GM10248 (cell line): ENCODE measurements at regions not wholly inside any gene's neighbourhood (a gene's known extent, or its start where the extent isn't known, plus 50 kb on each side); places are given as distances from the start of the nearest gene placed in this dataset.

Experiments
- CTCF ChIA-PET: fragments of 300-600 bp; sonication (Branson Sonifier 250); formaldehyde crosslinking; extraction: SDS; loops from one replicate; lab custom pipeline; 2021; ENCODE audit warnings: antibody characterized with exemption; lab: Yijun Ruan, JAX
- POLR2A ChIA-PET: fragments of 350-650 bp; sonication (Branson Sonifier 250); formaldehyde crosslinking; extraction: SDS; loops from one replicate; lab custom pipeline; 2020; ENCODE audit warnings: antibody characterized with exemption; lab: Yijun Ruan, JAX
- DNase-seq: peaks from one replicate; pipeline ENCODE4 v3.0.0; 2012; ENCODE audit errors: extremely low spot score
- TF ChIP-seq, protein P1 (sequence below): IDR thresholded peaks from 2 replicates; pipeline ENCODE4 v1.5.1; 2012; ENCODE audit warnings: mild to moderate bottlenecking, low read depth; ENCODE audit errors: extremely low read depth, missing control alignments, control extremely low read depth

DNA sequence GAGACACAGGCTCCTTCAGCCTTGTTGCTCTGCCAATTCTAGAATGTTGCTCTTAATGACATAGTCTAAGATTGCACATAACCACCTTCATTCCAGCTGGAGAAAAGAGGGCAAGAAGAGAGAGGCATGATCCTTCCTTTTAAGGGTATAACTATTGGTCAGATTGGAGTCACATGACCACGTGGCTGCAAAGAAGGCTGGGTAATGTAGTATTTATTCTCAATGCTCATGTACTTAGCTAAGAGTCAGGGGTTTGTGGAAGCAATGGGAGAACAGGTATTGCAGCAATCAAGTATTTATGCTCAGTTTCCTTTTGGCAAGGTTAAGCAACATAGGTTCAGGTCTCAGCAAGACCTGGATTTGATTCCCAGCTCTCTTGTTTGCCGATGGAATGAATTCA is 298.8 kb upstream of the TBX3 start:
- POLR2A ChIA-PET: no interaction called here
- DNase-seq: no peak
- CTCF ChIA-PET: interaction anchor here (1.1 kb wide), 1 partner anchor 48 kb away, joined by 4 read pairs; no protein-coding TSS in a partner anchor
- TF ChIP-seq, protein P1, sequence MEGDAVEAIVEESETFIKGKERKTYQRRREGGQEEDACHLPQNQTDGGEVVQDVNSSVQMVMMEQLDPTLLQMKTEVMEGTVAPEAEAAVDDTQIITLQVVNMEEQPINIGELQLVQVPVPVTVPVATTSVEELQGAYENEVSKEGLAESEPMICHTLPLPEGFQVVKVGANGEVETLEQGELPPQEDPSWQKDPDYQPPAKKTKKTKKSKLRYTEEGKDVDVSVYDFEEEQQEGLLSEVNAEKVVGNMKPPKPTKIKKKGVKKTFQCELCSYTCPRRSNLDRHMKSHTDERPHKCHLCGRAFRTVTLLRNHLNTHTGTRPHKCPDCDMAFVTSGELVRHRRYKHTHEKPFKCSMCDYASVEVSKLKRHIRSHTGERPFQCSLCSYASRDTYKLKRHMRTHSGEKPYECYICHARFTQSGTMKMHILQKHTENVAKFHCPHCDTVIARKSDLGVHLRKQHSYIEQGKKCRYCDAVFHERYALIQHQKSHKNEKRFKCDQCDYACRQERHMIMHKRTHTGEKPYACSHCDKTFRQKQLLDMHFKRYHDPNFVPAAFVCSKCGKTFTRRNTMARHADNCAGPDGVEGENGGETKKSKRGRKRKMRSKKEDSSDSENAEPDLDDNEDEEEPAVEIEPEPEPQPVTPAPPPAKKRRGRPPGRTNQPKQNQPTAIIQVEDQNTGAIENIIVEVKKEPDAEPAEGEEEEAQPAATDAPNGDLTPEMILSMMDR: no peak

DNA sequence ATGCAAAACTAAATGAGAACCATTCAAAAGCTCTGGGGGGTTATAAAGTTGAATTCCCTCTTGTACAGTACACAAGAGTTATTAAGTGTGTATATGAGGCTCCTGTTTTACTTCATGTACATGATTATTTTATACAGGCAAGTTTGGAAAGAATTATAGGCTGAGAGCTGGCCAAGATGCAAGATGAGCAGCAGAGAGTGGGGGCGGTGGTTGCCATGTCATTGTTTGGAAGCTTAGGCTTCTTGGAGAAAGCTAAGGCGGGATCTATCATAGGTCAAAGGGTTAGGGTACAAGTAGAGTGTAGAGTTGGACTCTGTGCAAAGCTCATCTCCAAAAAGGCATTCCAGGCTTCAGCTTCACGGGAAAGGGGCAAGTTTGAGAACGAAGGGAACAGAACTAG is 297.1 kb upstream of the TBX3 start:
- POLR2A ChIA-PET: no interaction called here
- TF ChIP-seq, protein P1: no peak
- no peak for DNase-seq
- CTCF ChIA-PET: interaction anchor here (0.9 to 1.3 kb wide), 3 partner anchors 15 to 27 kb away, joined by 3 to 4 read pairs (median 3); no protein-coding TSS in a partner anchor

DNA sequence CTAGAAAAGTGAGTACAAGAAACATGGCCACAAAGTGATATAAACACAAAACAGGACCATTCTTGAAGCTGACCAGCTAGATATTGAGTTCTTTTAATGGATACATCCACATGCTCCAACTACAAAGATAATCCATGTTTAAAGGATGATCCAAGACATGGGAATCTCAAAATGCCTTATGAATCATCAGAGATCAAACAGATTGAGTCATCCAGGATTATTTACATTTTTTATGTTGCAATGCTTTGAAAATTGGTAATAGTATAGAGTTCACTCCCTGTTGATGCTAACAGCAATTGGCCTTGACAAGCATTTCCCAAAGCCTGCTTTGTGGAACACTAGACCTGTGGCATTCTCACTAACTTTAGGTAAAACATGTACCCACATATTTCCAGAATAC is 293.0 kb upstream of the TBX3 start:
- POLR2A ChIA-PET: no interaction called here
- CTCF ChIA-PET: no interaction called here
- TF ChIP-seq, protein P1: no peak
- no peak for DNase-seq

DNA sequence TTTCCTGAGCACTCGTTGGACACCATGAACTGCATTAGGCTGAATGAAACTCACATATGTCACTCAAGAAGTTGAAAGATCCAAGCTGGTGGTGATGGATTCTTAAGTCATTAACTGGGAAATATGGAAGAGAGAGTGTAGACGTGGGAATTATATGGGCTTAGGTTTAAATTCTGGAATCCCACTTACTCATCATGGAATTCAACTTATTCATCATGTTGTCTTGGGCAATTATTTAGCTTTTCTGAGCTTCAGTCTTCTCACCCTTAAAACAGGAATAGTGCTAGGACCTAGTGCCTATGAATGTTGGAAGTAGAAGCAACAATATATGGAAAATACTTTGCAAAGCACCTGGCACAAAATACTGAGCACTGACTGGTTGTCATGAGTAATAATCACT is 292.4 kb upstream of the TBX3 start:
- CTCF ChIA-PET: no interaction called here
- TF ChIP-seq, protein P1: no peak
- DNase-seq: no peak
- POLR2A ChIA-PET: no interaction called here

DNA sequence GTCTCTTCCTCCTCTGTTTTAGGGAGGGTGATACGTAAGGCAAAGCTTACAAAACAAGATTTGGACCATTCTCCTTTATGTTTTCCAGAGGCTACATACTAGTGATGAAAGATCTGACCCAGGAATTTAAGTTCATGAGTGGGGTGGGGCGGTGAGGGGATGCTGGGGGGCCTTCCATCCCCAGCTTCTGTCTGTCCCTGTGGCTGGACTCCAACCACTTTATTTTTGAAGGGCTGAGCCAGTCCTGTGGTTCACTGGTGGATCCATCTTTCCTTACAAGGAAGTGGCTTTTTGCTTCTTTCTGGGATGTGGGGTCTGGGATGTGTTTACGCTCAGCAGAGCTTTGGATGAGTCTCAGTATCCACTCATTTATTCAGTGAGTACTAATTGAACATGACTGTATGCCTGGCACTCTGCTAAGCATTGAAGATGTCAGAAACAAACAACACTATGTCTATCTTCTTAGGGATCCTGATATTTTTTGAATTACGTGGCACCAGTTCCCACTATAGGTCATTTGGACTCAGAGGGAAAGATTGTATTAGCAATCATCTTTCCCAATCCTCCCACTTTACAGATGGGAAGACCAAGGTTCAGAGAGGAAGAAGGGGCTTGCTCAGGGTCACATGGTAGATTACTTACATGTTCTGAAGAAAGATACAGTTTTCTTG is 291.8 kb upstream of the TBX3 start:
- TF ChIP-seq, protein P1: no peak
- ChIA-PET CTCF (no interaction called here), POLR2A (no interaction called here)
- DNase-seq: no peak

DNA sequence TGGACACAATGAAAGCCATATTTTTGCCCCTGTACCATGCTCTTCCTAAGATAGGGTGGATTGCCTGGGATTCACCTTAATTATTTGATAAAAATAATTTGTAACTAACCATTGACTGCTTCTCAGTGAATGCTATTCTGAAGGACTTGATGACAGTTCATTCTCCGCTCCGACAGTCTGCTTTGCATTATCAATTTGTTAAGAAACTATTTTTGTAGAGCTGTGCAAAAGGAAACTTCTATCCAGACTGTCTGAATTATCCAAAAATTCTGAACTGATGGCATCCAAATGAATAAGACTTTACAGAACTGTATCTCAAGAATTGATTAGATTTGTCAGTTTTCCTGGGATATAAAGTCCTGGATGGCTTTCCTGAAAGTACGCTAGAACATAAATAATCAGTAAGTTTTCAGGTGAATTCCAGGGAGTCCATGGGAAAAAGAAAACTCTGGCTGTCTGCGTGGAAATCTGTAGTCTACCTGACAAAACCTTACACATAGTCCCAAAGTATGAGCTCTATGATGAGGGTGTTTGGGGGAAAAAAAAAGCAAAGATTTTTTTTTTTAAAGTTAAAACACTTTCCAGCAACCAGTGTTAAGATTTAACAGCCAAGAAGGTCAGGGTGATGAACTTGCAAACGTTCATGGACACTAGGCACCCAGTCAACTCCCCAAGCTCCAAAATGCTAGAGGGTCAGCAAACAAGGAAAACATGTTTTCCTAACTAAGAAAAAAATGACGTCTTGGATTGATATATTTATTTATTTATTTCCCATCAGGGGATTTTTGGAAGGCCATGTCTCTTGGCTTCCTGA is 291.1 kb upstream of the TBX3 start:
- ChIA-PET CTCF (interaction anchor here (1.2 kb wide), 1 partner anchor 10 kb away, joined by 3 read pairs; no protein-coding TSS in a partner anchor), POLR2A (no interaction called here)
- TF ChIP-seq, protein P1: no peak
- no peak for DNase-seq
